Hematopoietic multipotent progenitor cell treated with erythropoietin and hydrocortisone succinate and interleukin-3 and kit ligand, for 15 days (in vitro differentiated cells): ENCODE measurements at regions not wholly inside any gene's neighbourhood (a gene's known extent, or its start where the extent isn't known, plus 50 kb on each side); places are given as distances from the start of the nearest gene placed in this dataset.
"Not testable (repeated sequence)": the region's sequence is repeated elsewhere in the genome, so short reads cannot be mapped to it uniquely, and the experiment has no call there.

ENCODE experiments used
- DNase-seq: peaks from one replicate; pipeline ENCODE4 v3.0.0-alpha.2; 2015; ENCODE audit warnings: low spot score

GRCh38 chr5:1667648-1668140 is 131.9 kb downstream of the MRPL36 start:
- DNase-seq: no peak

DNA sequence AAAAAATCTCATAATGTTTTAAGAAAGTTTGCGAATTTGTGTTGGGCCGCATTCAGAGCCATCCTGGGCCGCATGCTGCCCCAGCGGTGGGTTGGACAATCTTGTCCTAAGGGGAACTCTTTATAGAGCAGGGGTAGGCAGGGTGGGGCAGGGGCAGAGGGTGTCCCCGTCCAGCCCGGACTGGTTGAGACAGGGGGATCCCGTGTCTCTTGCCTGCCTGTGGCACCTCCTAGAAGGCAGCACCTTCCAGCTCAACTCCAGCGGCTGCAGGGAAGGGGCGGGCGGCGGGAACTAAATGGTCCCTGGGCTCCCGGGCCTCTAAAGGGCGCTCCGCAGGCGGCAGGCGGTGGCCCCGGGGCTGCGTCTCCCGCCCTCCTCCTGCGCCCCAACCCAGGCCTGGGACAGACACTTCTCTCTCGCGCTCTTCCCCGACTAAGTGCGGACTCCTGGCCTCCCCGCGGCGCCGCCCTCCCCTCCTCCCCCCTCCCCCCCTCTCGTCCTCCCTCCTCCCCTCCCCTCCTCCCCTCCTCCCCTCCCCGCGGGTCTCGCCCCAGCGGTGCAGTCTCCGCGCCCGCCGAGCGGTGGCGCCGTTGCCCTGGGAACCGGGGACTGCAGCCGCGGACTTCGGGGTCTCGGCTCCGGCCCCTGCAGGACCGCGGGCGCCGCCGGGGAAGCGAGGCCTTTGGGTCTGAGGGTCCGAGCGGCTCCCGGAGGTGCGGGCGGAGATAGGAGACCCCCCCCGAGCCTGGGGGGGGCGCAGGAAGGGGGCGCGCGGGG is 132.6 kb downstream of the MRPL36 start:
- no peak for DNase-seq

DNA sequence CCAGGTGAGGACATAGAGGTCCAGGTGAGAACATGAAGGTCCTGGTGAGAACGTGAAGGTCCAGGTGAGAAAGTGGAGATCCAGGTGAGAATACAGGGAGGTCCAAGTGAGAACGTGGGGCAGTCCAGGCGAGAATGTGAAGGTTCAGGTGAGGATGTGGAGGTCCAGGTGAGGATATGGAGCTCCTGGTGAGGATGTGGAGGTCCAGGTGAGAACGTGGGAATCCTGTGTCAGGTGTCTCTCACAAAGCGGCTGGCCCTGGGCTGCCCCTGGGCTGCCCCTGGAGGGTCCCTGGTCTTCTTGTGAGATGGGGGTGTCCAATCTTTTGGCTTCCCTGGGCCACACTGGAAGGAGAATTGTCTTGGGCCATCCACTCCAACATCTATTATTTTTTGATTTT is 133.4 kb downstream of the MRPL36 start:
- DNase-seq: no peak

DNA sequence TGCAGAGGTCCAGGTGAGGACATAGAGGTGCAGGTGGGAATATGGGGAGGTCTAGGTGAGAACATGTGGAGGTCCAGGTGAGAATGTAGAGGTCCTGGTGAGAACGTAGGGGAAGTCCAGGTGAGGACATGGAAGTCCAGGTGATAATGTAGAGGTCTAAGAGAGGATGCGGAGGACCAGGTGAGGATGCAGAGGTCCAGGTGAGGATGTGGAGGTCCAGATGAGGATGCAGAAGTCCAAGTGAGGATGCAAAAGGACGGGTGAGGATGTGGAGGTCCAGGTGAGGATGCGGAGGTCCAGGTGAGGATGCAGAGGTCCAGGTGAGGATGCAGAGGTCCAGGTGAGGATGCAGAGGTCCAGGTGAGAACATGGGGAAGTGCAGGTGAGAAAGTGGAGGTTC is 133.8 kb downstream of the MRPL36 start:
- DNase-seq: no peak

GRCh38 chr5:1665231-1665630 is 134.4 kb downstream of the MRPL36 start:
- DNase-seq: no peak

GRCh38 chr5:1663186-1663585 is 136.5 kb downstream of the MRPL36 start:
- DNase-seq: no peak

GRCh38 chr5:1662559-1663085 is 137.0 kb downstream of the MRPL36 start:
- DNase-seq: no peak

- DNase-seq: no peak
Measured at GRCh38 chr5:1661831-1662558, 137.6 kb downstream of the MRPL36 start.

DNA sequence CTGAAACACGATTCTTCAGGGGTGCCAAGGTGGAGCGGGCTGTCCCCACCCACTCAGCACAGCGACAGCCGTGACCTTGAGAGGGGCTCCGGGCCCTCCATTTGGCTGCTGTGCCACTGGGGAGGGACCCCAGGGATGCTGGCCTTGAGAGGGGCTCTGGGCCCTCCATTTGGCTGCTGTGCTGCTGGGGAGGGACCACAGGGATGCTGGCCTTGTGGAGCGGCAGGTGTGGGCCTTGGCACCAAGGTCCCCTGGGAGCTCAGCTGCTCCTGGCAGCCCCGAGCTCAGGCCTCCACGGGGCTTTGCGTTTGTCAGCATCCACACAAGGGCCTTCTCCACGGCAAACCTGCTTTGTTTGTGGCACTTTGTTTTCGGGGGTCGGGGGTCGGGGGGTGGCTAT is 137.6 kb upstream of the LPCAT1 start:
- DNase-seq: no peak

GRCh38 chr5:1660511-1660910 is 136.8 kb upstream of the LPCAT1 start:
- DNase-seq: no peak

- no peak for DNase-seq
Measured at GRCh38 chr5:1660001-1660400, 136.2 kb upstream of the LPCAT1 start.

GRCh38 chr5:1659100-1659981 is 135.6 kb upstream of the LPCAT1 start:
- DNase-seq: no peak

DNA sequence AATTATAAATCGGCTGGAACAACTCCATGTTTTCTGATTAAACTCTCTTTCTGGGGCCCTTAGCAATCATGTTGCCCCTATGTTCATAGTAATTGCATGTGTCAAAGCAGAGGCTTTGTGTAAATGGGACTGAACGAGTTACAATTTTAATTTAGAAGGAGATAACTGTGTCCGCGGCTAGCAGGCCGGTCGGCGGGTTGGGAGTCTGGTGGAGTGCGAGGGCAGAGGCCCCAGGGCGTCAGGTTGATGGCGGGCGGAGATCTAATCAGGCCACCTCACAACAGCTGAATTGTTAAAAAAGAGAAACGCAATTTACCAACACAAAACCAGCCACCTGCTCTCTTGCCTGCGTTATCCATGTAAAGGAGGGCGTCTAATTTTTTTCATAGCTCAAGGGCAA is 134.9 kb upstream of the LPCAT1 start:
- DNase-seq: no peak

DNA sequence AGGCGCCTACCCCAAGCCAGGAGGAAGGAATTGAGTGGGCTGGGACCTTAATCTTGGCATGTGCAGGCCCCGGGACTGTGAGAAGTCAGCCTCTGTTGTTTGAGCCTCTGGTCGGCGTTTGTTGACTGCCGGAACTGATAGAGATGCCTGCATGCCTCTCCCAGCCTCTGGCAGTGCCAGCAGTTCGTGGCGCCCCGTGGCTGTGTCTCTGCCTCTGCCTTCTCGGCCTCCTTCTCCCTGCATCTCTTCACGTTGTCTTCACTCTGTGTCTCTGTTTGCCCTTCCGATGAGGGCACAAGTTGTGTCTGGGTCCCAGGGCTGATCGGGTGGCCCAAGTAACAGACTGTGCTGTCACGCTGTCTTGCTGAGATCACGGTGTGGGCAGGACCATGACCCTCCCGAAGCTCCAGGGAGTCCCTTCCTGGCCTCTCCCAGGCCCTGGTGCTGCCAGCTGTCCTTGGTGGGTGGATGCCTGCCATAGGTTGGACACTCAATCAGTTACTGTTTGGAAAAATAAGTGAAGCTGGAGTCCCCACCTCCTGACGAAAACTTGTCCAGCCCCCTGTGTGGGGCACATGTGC is 133.5 kb upstream of the LPCAT1 start:
- DNase-seq: no peak

DNA sequence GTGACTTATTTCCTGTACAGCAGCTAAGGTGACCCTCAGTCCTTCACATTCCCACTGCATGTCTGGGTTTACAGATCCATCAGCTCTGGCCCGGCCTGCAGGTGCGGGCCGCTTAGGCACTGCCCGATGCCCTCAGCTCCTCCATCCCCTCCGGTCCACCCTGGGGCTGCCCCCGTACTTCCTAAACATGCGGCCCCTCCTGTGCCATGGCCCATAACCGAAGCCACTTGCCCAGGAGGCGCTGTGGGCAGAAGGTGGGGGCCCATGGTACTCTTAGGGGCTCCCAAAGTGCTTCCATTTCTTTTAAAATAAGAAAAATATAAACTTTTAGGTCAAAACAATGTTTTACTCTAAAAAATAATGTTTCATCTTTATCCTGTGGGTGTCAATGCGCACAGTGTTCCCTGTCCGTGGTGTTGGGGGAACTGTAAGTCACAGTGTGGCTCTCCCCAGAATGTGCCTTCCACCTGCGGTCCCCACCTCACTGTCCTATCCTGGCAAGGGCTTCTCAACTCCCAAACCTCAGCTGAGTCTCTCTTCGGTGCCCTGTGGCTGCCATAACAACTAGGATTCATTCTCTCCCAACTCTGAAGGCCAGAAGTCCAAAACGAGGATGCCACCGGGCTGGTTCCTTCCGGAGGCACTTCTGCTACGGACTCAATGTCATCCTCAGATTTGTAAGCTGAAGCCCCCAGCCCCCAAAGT is 132.7 kb upstream of the LPCAT1 start:
- no peak for DNase-seq

GRCh38 chr5:1655496-1656270 is 131.9 kb upstream of the LPCAT1 start:
- DNase-seq: no peak

DNA sequence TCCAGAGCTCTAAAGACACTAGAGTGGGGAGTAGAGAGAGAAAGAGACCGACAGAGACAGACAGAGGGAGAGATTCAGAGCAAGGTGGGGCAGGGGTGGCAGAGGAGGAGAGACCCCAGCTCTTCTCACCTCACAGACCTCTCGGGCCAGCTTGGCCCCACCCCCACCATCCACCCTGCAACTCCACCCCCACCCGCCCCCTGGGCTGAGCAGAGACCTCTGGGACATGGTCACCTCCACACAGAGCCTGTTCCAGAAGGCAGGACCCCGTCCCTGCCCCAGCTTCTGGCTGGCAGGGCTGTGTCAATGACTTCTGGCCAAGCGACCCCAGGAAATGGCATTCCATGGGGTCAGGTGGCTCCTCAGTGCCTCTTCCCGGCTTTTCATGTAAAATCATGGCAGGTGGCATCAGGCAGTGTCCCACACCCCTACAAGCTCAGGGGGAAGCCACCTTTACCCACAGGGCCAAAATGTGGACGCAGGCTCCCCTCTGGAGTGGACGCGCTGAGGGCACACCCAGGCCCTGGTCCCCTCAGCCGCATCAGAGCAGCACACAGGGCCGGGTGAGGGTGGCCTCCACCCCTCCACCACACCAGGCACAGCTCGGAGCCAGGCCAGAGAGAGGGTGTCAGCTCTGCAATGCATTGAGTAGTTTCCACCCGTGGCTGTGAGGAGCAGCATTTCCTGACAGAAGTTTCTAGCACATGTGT is 131.2 kb upstream of the LPCAT1 start:
- DNase-seq: no peak

GRCh38 chr5:1653698-1654651 is 130.2 kb upstream of the LPCAT1 start:
- not testable (repeated sequence) for DNase-seq
